Testis (tissue), 2 donors: ENCODE measurements at regions not wholly inside any gene's neighbourhood (a gene's known extent, or its start where the extent isn't known, plus 50 kb on each side); places are given as distances from the start of the nearest gene placed in this dataset.

ENCODE experiments used
- DNase-seq: peaks from one replicate; pipeline ENCODE4 v3.0.0-alpha.2; 2019
- H3K27ac ChIP-seq, 2 donors: fragments of 200-600 bp; sonication (generic); one replicate each; pipeline ENCODE4 v1.5.1; 2019
- H3K27me3 ChIP-seq: fragments of 200-600 bp; sonication (generic); one replicate; pipeline ENCODE4 v1.5.1; 2019
- H3K36me3 ChIP-seq: fragments of 200-600 bp; sonication (generic); one replicate; pipeline ENCODE4 v1.5.1; 2017; ENCODE audit warnings: low read depth; ENCODE audit errors: missing control alignments
- H3K4me1 ChIP-seq: fragments of 200-600 bp; sonication (generic); one replicate; pipeline ENCODE4 v1.5.1; 2019
- H3K4me3 ChIP-seq, 2 donors: fragments of 200-600 bp; sonication (generic); one replicate each; pipeline ENCODE4 v1.5.1; 2017 to 2019
- H3K9me3 ChIP-seq: fragments of 200-600 bp; sonication (generic); one replicate; pipeline ENCODE4 v1.5.1; 2017
- POLR2A ChIP-seq: fragments of 450-650 bp; IDR thresholded peaks from one replicate; pipeline ENCODE4 v1.6.1; 2017; ENCODE audit warnings: antibody characterized with exemption, mild to moderate bottlenecking, moderate library complexity
- WGBS, 2 donors: methylation state at CpG; one replicate each; pipeline ENCODE4 v1.1.5; 2018; 5-methylcytosine and 5-hydroxymethylcytosine counted together
- intact Hi-C: fragments of 100-400 bp; cut with DNase I; formaldehyde crosslinking; loops from one replicate; pipeline ENCODE4 v1.15.1; 2023; ENCODE audit warnings: low total_unique reads
- TF ChIP-seq, protein P1 (sequence below), 3 experiments: fragments of 450-650 bp in 2 of 3; fragments of 200-600 bp in 1 of 3; sonication (generic) in 1 of 3; IDR thresholded peaks; one replicate each; pipeline ENCODE4 v1.5.1; 2016 to 2019; ENCODE audit warnings: antibody characterized with exemption in 3 of 3, mild to moderate bottlenecking in 2 of 3, moderate library complexity in 1 of 3

GRCh38 chr1:60359431-60359830 is 285.9 kb upstream of the C1orf87 start:
- H3K9me3 ChIP-seq: no peaks in the 10 kb centered on the region
- no peaks in the 10 kb centered on the region for H3K4me1 ChIP-seq
- intact Hi-C loops: no loop called here
- H3K27ac ChIP-seq: no peak overlapping the region
- WGBS, 2 donors: 66% methylated on average over 3 of the region's 3 CpGs
- H3K27me3 ChIP-seq: no peaks in the 10 kb centered on the region
- H3K36me3 ChIP-seq: no peaks in the 10 kb centered on the region
- TF ChIP-seq POLR2A: no peak
- TF ChIP-seq, protein P1, sequence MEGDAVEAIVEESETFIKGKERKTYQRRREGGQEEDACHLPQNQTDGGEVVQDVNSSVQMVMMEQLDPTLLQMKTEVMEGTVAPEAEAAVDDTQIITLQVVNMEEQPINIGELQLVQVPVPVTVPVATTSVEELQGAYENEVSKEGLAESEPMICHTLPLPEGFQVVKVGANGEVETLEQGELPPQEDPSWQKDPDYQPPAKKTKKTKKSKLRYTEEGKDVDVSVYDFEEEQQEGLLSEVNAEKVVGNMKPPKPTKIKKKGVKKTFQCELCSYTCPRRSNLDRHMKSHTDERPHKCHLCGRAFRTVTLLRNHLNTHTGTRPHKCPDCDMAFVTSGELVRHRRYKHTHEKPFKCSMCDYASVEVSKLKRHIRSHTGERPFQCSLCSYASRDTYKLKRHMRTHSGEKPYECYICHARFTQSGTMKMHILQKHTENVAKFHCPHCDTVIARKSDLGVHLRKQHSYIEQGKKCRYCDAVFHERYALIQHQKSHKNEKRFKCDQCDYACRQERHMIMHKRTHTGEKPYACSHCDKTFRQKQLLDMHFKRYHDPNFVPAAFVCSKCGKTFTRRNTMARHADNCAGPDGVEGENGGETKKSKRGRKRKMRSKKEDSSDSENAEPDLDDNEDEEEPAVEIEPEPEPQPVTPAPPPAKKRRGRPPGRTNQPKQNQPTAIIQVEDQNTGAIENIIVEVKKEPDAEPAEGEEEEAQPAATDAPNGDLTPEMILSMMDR (IDR thresholded peaks at IDR 0.05): no peak
- H3K4me3 ChIP-seq: no peak overlapping the region
- DNase-seq: no peak

DNA sequence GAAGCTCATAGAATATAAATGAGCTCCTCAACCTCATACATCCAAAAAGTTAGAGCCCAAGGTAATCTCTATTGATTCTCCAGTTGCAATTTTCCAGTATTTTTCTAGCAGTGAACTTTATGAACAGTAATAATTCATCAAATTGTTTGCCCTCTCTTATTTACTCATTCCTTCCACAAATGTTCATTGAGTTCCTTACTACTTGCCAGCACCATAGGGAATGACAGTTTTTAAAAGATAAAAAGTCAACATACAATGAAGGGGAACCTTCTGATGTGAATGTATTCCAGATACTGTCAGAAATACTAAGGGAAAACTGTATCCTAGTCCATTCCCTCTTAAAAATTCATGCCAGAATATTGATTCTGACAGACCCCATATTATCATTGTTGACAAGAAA is 277.0 kb upstream of the C1orf87 start:
- no peaks in the 10 kb centered on the region for H3K27me3 ChIP-seq
- TF ChIP-seq POLR2A: no peak
- TF ChIP-seq, protein P1 (IDR thresholded peaks at IDR 0.05): no peak
- intact Hi-C loops: no loop called here
- H3K4me3 ChIP-seq: no peak overlapping the region
- H3K36me3 ChIP-seq: no peaks in the 10 kb centered on the region
- H3K27ac ChIP-seq: no peak overlapping the region
- DNase-seq: no peak
- H3K9me3 ChIP-seq: no peaks in the 10 kb centered on the region
- H3K4me1 ChIP-seq: no peaks in the 10 kb centered on the region

GRCh38 chr1:60348884-60349283 is 275.3 kb upstream of the C1orf87 start:
- intact Hi-C loops: no loop called here

GRCh38 chr1:60345621-60346020 is 272.1 kb upstream of the C1orf87 start:
- H3K27ac ChIP-seq: no peak overlapping the region
- no peaks in the 10 kb centered on the region for H3K4me1 ChIP-seq
- no peak overlapping the region for H3K4me3 ChIP-seq
- DNase-seq: no peak
- TF ChIP-seq, protein P1 (IDR thresholded peaks at IDR 0.05): no peak
- TF ChIP-seq POLR2A: no peak
- no peaks in the 10 kb centered on the region for H3K9me3 ChIP-seq
- no peaks in the 10 kb centered on the region for H3K27me3 ChIP-seq
- 84 to 91% methylated on average over 1 of the region's 1 CpG for WGBS, 2 donors
- no peaks in the 10 kb centered on the region for H3K36me3 ChIP-seq
- intact Hi-C loops: no loop called here

More at GRCh38 chr1:60348884-60349283, 275.3 kb upstream of the C1orf87 start:
- Histone ChIP-seq H3K27me3 (no peaks in the 10 kb centered on the region), H3K4me3 (no peak overlapping the region), H3K4me1 (no peaks in the 10 kb centered on the region), H3K36me3 (no peaks in the 10 kb centered on the region), H3K27ac (no peak overlapping the region), H3K9me3 (no peaks in the 10 kb centered on the region)
- TF ChIP-seq, protein P1 (IDR thresholded peaks at IDR 0.05): no peak
- TF ChIP-seq POLR2A: no peak
- 85 to 97% methylated on average over 1 of the region's 1 CpG for WGBS, 2 donors
- no peak for DNase-seq

DNA sequence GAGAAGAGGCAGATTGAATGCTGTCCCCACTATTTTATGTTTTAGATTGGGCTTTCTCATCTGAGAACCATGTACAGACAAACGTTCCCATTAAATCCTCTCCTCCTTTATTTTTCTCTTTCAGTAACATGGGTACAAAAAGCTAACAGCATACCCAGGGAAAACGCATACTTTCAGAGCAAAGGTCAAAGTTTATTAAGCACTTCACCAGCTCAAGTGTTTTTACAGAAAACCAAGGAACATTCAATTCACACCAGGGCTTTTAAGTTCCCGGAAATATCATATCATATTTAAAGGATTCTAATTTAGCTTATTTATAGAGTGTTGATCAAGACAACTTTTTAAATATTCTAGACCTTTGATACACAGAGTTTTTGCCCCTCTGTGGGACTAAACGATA is 271.5 kb upstream of the C1orf87 start:
- no peak overlapping the region for H3K4me3 ChIP-seq
- WGBS, 2 donors: 64 to 78% methylated on average over 4 of the region's 4 CpGs
- no peak for DNase-seq

More for the DNA sequence above, 271.5 kb upstream of the C1orf87 start:
- TF ChIP-seq, protein P1 (IDR thresholded peaks at IDR 0.05): no peak
- TF ChIP-seq POLR2A: no peak
- Histone ChIP-seq H3K27ac (no peak overlapping the region), H3K36me3 (no peaks in the 10 kb centered on the region), H3K9me3 (no peaks in the 10 kb centered on the region), H3K4me1 (no peaks in the 10 kb centered on the region), H3K27me3 (no peaks in the 10 kb centered on the region)
- intact Hi-C loops: no loop called here
